NOMO-1 treated with dmso at 0.1 percent for 144 hours (cell line): ENCODE measurements at regions not wholly inside any gene's neighbourhood (a gene's known extent, or its start where the extent isn't known, plus 50 kb on each side); places are given as distances from the start of the nearest gene placed in this dataset.
A peak's percentile ranks its signal among the peaks of the same experiment; 100 is the strongest.

Source experiments
- DNase-seq: peaks from one replicate; lab custom pipeline; 2025; ENCODE audit not compliant: unreplicated experiment; lab: John Stamatoyannopoulos, UW

- DNase-seq, result no peak
Measured at GRCh38 chr7:22913158-22913557, 90.5 kb upstream of the TOMM7 start.

GRCh38 chr7:22911889-22912288 lies 89.2 kb upstream of the TOMM7 start:
- no peak for DNase-seq

GRCh38 chr7:22909917-22910316 lies 87.3 kb upstream of the TOMM7 start:
- no peak for DNase-seq

- no peak for DNase-seq
Measured at GRCh38 chr7:22907805-22908204, 85.2 kb upstream of the TOMM7 start.

GRCh38 chr7:22900784-22901183 lies 78.1 kb upstream of the TOMM7 start:
- DNase-seq, result no peak

- no peak for DNase-seq
Measured at GRCh38 chr7:22900101-22900500, 77.5 kb upstream of the TOMM7 start.

- no peak for DNase-seq
Measured at GRCh38 chr7:22896917-22897316, 74.3 kb upstream of the TOMM7 start.

- DNase-seq, result no peak
Measured at GRCh38 chr7:22895828-22896165, 73.1 kb upstream of the TOMM7 start.

- DNase-seq, result no peak
Measured at GRCh38 chr7:22895140-22895827, 72.6 kb upstream of the TOMM7 start.

GRCh38 chr7:22894546-22894945 lies 71.9 kb upstream of the TOMM7 start:
- no peak for DNase-seq

GRCh38 chr7:22890773-22891172 lies 68.1 kb upstream of the TOMM7 start:
- no peak for DNase-seq

GRCh38 chr7:22885797-22886261 lies 63.2 kb upstream of the TOMM7 start:
- peak; percentile 25 for DNase-seq

- peak; percentile 16 for DNase-seq
Measured at GRCh38 chr7:22884911-22885788, 62.5 kb upstream of the TOMM7 start.

- DNase-seq, result no peak
Measured at GRCh38 chr7:22882106-22882505, 59.5 kb upstream of the TOMM7 start.

- no peak for DNase-seq
Measured at GRCh38 chr7:22879709-22880306, 57.2 kb upstream of the TOMM7 start.

GRCh38 chr7:22879280-22879679 lies 56.6 kb upstream of the TOMM7 start:
- peak; percentile 14 for DNase-seq

- no peak for DNase-seq
Measured at GRCh38 chr7:22876986-22877729, 54.5 kb upstream of the TOMM7 start.

- no peak for DNase-seq
Measured at GRCh38 chr7:22875470-22875869, 52.8 kb upstream of the TOMM7 start.

GRCh38 chr7:22874904-22875303 lies 52.3 kb upstream of the TOMM7 start:
- no peak for DNase-seq
